ENCODE measurements at regions not wholly inside any gene's neighbourhood (a gene's known extent, or its start where the extent isn't known, plus 50 kb on each side); places are given as distances from the start of the nearest gene placed in this dataset.

DNA sequence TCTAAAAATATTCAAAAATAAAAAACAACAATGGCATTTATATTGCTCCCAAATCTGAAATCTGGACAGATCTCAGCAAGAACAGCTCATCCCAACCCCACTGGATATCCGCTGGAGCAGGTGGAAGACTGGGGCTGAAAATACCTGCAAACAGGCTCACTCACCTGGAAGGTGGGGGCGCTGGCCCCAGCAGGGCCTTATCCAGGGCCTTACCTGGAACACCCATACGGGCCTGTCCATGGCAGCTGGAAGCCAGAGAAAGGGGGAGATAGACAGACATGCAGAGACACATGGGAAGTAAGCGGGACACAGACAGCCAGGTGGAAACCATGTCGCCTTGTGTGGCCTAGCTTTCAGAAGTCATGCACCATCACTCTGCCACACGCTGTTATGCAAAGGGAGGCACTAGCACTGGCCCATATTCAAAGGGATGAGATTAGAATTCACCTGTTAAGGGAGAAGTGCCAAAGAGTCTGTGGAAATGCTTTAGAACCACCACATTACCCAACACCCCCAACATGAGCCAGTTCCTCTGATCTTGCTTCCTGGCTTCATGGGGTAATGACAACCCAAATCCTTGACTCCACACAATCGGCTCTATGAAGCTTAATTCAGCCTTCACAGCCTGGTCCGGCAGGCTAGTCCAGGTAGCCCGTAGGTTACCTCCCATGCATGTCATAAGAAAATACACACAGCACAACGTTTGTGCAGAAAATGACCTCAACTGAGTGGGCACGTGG, 99.0 kb upstream of the CDYL start:
- no peaks in the 10 kb centered on the region for H3K9me3 ChIP-seq (ENCODE audit: control insufficient read depth, insufficient read depth, low read depth, low read length)
- no peaks in the 10 kb centered on the region for H3K27me3 ChIP-seq (ENCODE audit: control insufficient read depth, insufficient read depth, low read length)
- H3K27ac ChIP-seq (ENCODE audit: low read depth, low read length): no peak overlapping the region
- H3K9ac ChIP-seq (ENCODE audit: low read length): no peak overlapping the region
- no peaks in the 10 kb centered on the region; the same call in 1 of the 2 replicates for H3K4me1 ChIP-seq (ENCODE audit: control insufficient read depth, insufficient read depth, low read length)
- H3K36me3 ChIP-seq (ENCODE audit: control insufficient read depth, insufficient read depth, low read length): no peaks in the 10 kb centered on the region
- H3K4me3 ChIP-seq (ENCODE audit: low read depth, low read length): no peak overlapping the region

DNA sequence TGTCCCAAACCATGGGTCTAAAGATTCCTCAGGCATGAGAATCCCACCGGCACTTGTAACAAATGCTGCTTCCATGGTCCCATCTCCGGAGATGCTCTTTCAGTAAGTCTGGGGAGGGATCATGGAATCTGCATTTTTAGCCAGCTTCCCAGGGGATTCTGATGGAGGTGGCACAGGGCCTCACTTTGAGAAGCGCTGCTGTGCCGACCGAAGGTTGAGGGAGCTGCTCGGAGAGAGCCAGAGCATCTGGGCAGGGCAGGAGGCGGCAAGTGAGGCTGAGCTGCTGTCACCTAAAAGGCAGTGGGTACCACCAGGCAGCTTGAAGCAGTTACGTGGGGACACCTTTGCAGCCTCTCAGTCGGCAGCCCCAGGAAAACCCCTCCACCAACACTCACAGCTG, 100.2 kb upstream of the CDYL start:
- Histone ChIP-seq H3K27ac (ENCODE audit: low read depth, low read length) (no peak overlapping the region), H3K9ac (ENCODE audit: low read length) (no peak overlapping the region), H3K9me3 (ENCODE audit: control insufficient read depth, insufficient read depth, low read depth, low read length) (no peaks in the 10 kb centered on the region), H3K27me3 (ENCODE audit: control insufficient read depth, insufficient read depth, low read length) (no peaks in the 10 kb centered on the region), H3K4me3 (ENCODE audit: low read depth, low read length) (no peak overlapping the region), H3K36me3 (ENCODE audit: control insufficient read depth, insufficient read depth, low read length) (no peaks in the 10 kb centered on the region), H3K4me1 (ENCODE audit: control insufficient read depth, insufficient read depth, low read length) (no peaks in the 10 kb centered on the region; the same call in 1 of the 2 replicates)

DNA sequence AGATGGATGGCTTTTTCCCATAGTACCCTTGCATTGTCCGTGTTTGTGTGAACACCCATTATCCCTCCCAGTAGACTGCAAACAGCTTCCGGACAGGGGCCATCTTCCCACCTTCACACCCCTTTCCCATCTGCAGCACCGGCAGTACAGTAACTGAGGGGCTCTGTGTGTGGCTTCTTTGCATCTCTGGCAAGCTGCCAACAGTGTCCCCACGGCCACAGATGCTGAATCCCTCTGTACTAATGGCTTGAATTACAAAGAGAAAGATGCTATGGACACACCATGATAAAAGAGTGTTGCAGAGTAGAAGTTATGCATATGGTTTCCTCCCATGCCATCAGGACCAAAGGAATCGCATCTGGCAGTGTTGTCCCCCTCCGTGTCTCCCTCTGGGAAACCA, 101.1 kb upstream of the CDYL start:
- H3K4me1 ChIP-seq (ENCODE audit: control insufficient read depth, insufficient read depth, low read length): no peaks in the 10 kb centered on the region; the same call in 1 of the 2 replicates
- no peaks in the 10 kb centered on the region for H3K36me3 ChIP-seq (ENCODE audit: control insufficient read depth, insufficient read depth, low read length)
- H3K4me3 ChIP-seq (ENCODE audit: low read depth, low read length): no peak overlapping the region
- no peaks in the 10 kb centered on the region for H3K27me3 ChIP-seq (ENCODE audit: control insufficient read depth, insufficient read depth, low read length)
- H3K9me3 ChIP-seq (ENCODE audit: control insufficient read depth, insufficient read depth, low read depth, low read length): no peaks in the 10 kb centered on the region
- H3K9ac ChIP-seq (ENCODE audit: low read length): no peak overlapping the region
- no peak overlapping the region for H3K27ac ChIP-seq (ENCODE audit: low read depth, low read length)

DNA sequence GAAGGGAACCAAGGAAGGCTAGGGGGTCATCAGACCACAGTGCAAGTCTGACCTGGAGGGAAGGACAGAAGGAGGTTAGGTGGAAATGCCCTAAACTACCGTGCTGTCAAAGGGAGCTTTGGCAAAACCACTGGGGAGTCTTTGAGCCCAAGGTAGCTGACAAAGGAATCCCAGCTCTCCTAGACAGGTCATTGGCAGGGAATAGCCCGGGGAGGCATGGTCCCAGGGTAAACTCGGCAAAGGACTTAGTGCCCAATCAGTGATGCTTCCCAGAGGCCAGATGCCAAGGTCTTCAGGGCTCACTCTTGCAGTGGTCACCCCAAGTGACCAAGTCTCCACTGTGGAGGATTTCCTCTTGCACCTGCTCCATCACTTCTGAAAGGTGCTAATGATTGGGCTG, 102.3 kb upstream of the CDYL start:
- H3K4me1 ChIP-seq (ENCODE audit: control insufficient read depth, insufficient read depth, low read length): no peaks in the 10 kb centered on the region; the same call in 1 of the 2 replicates
- H3K36me3 ChIP-seq (ENCODE audit: control insufficient read depth, insufficient read depth, low read length): no peaks in the 10 kb centered on the region
- H3K4me3 ChIP-seq (ENCODE audit: low read depth, low read length): no peak overlapping the region
- H3K27me3 ChIP-seq (ENCODE audit: control insufficient read depth, insufficient read depth, low read length): no peaks in the 10 kb centered on the region
- no peak overlapping the region for H3K9ac ChIP-seq (ENCODE audit: low read length)
- no peak overlapping the region for H3K27ac ChIP-seq (ENCODE audit: low read depth, low read length)
- no peaks in the 10 kb centered on the region for H3K9me3 ChIP-seq (ENCODE audit: control insufficient read depth, insufficient read depth, low read depth, low read length)

DNA sequence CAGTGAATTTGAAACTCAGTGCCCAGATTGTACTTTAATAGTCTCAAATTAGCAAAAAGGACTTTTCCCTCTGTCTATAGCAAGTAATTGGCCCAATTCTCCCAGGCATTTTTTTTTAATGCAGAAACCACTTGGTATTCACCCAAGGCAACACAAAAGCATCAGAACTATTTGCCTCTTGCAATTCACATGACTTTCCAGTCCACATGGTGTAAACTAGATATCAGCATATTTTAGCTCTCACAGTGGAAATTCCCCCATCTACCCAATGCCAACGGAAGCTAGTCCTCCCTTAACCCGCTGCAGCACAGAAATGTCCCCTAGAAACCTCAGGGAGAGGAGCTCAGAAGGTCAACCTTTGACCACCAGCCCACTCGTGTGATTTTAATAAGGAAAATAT, 103.4 kb upstream of the CDYL start:
- Histone ChIP-seq H3K27me3 (ENCODE audit: control insufficient read depth, insufficient read depth, low read length) (no peaks in the 10 kb centered on the region), H3K4me1 (ENCODE audit: control insufficient read depth, insufficient read depth, low read length) (peaks cover 10% of the 10 kb centered on the region), H3K36me3 (ENCODE audit: control insufficient read depth, insufficient read depth, low read length) (no peaks in the 10 kb centered on the region)

DNA sequence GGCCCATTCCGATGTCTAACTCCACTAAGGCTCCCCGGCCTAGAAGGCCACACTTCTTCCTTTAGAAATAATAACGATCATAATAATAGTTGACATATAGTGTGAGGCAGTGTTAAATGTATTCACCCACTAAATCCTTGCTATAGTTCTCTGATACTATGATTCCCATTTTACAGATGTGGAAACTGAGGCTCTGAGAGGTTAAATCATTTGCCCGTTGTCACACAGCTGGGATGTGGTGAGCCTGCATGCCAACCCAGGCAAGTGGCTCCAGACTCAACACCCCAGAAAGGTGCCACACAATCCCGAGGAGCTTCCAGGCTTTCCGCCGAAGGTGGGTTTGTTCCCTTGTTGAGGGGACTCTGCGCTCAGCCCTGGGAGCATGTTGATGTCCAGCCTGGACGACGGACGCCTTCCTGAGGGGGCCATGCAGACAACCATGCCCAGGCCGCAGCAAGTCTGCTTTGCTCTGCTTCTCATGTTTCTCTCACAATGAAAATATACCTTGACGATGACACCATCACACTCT, 104.6 kb upstream of the CDYL start:
- no peak overlapping the region for H3K4me3 ChIP-seq (ENCODE audit: low read depth, low read length)
- no peaks in the 10 kb centered on the region for H3K9me3 ChIP-seq (ENCODE audit: control insufficient read depth, insufficient read depth, low read depth, low read length)
- H3K27me3 ChIP-seq (ENCODE audit: control insufficient read depth, insufficient read depth, low read length): no peaks in the 10 kb centered on the region
- peaks cover 12% of the 10 kb centered on the region for H3K4me1 ChIP-seq (ENCODE audit: control insufficient read depth, insufficient read depth, low read length)
- no peak overlapping the region for H3K9ac ChIP-seq (ENCODE audit: low read length)
- H3K36me3 ChIP-seq (ENCODE audit: control insufficient read depth, insufficient read depth, low read length): no peaks in the 10 kb centered on the region
- no peak overlapping the region for H3K27ac ChIP-seq (ENCODE audit: low read depth, low read length)

More for the DNA sequence above, 103.4 kb upstream of the CDYL start:
- Histone ChIP-seq H3K9ac (ENCODE audit: low read length) (no peak overlapping the region), H3K9me3 (ENCODE audit: control insufficient read depth, insufficient read depth, low read depth, low read length) (no peaks in the 10 kb centered on the region), H3K27ac (ENCODE audit: low read depth, low read length) (no peak overlapping the region), H3K4me3 (ENCODE audit: low read depth, low read length) (no peak overlapping the region)

DNA sequence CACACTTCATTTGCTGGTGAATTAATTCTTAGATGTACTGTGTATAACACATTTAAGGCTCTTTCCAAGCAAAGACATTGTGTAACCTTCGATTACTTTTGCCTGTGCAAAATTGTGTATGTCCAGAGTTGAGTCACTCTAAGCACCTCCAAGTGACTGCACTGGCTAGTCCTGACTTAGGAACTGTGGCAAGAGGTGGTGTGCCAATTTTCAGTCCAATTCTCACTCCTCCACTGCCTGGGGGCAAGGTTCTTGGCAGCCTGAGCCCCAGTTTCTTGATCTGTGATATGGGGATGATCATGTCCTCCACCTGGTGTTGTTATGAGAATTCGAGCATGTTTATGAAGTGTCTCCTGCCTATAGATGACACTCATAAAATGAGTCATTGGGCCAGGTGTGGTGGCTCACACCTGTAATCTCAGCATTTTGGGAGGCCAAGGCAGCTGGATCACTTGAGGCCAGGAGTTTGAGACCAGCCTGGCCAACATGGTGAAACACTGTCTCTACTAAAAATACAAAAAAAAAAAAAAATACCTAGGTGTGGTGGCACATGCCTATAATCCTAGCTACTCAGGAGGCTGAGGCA, 105.3 kb upstream of the CDYL start:
- peaks cover 12% of the 10 kb centered on the region for H3K4me1 ChIP-seq (ENCODE audit: control insufficient read depth, insufficient read depth, low read length)
- no peak overlapping the region for H3K4me3 ChIP-seq (ENCODE audit: low read depth, low read length)
- H3K27ac ChIP-seq (ENCODE audit: low read depth, low read length): no peak overlapping the region
- H3K36me3 ChIP-seq (ENCODE audit: control insufficient read depth, insufficient read depth, low read length): no peaks in the 10 kb centered on the region
- no peak overlapping the region for H3K9ac ChIP-seq (ENCODE audit: low read length)
- H3K9me3 ChIP-seq (ENCODE audit: control insufficient read depth, insufficient read depth, low read depth, low read length): no peaks in the 10 kb centered on the region
- H3K27me3 ChIP-seq (ENCODE audit: control insufficient read depth, insufficient read depth, low read length): no peaks in the 10 kb centered on the region

DNA sequence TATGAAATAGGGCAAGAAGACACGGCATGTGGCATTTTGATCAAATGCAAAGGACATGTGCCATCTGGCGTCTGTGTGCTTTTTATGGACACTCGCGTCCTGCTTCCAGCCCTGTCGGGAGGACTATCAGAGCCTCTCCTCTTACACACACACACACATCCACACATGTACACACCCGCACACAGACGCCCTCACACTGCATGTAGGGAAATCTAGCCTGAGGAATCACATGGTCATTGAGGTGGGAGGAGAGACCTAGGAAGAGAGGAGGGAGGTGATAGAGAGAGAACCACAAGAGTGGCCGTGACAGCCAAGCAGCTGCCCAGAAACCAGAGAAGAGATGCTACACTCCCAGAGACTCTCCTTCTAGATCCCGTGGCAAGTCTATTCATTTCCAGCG, 105.9 kb upstream of the CDYL start:
- Histone ChIP-seq H3K9ac (ENCODE audit: low read length) (no peak overlapping the region), H3K27ac (ENCODE audit: low read depth, low read length) (no peak overlapping the region), H3K9me3 (ENCODE audit: control insufficient read depth, insufficient read depth, low read depth, low read length) (no peaks in the 10 kb centered on the region), H3K4me3 (ENCODE audit: low read depth, low read length) (no peak overlapping the region), H3K4me1 (ENCODE audit: control insufficient read depth, insufficient read depth, low read length) (peaks cover 12% of the 10 kb centered on the region; the same call in 1 of the 2 replicates), H3K36me3 (ENCODE audit: control insufficient read depth, insufficient read depth, low read length) (no peaks in the 10 kb centered on the region), H3K27me3 (ENCODE audit: control insufficient read depth, insufficient read depth, low read length) (no peaks in the 10 kb centered on the region)

DNA sequence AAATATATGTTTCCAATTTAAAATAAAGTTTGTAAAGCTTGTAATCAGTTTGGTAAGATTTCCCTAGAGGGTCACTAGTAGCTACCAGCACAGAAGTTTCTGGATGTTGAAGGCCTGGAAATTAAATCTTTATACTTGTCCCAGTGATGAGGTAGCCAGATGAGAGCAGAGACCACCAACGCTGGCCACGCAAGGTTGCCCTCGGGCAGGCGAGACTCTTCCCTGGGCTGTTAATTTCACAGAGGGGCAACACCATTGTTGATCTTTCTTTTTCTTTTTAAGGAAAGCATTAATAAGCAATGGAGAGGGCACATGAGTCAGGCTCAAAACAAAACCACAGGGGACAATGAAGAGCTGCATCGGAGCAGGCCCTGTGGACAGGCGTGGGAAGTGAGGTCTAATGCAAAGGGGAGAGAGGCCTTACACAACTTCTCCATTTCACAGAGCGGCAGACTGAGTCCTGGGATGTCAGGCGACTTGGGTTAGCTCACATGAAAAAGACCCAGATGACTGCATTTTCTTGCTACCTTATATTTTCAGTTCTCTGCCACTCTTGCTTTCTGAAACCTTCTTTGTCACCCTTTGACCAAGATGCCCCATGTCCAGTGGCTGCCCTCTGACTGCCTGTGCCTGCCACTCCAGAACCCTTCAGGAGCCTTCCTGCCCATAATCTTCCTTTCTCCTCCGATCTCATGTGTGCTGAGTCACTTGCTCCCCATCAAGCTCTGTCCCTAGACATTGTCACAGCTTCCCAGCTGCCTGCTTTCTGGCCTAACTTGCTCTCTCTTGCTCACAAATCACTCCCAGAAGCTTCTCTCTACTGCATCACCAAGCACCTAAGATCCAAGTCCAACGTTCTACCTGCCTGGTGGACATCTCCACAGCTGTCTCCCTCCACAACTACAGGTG, 107.7 kb upstream of the CDYL start:
- no peak overlapping the region for H3K27ac ChIP-seq (ENCODE audit: low read depth, low read length)
- H3K9me3 ChIP-seq (ENCODE audit: control insufficient read depth, insufficient read depth, low read depth, low read length): no peaks in the 10 kb centered on the region
- H3K9ac ChIP-seq (ENCODE audit: low read length): no peak overlapping the region
- no peaks in the 10 kb centered on the region for H3K36me3 ChIP-seq (ENCODE audit: control insufficient read depth, insufficient read depth, low read length)
- H3K4me1 ChIP-seq (ENCODE audit: control insufficient read depth, insufficient read depth, low read length): peaks cover 12% of the 10 kb centered on the region; the same call in 1 of the 2 replicates
- H3K27me3 ChIP-seq (ENCODE audit: control insufficient read depth, insufficient read depth, low read length): no peaks in the 10 kb centered on the region
- no peak overlapping the region for H3K4me3 ChIP-seq (ENCODE audit: low read depth, low read length)

DNA sequence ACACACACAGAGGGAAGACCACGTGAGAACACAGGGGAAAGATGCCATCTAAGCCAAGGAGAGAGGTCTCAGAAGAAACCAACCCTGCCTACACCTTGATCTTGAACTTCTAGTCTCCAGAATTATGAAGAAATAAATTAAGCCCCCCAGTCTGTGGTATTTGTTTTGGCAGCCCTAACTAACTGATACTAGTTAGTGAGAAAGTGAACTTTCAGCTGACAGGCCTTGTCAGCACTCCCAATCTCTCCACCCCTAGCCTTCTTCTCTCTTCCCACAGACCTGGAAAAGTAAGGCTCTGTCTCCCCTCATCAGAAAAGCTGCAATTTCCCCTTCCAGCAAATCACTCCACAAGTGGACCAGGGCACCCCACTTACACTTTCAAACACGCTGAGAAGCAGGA, 108.6 kb upstream of the CDYL start:
- Histone ChIP-seq H3K4me1 (ENCODE audit: control insufficient read depth, insufficient read depth, low read length) (peaks cover 12% of the 10 kb centered on the region; the same call in 1 of the 2 replicates), H3K27ac (ENCODE audit: low read depth, low read length) (no peak overlapping the region), H3K4me3 (ENCODE audit: low read depth, low read length) (no peak overlapping the region), H3K9me3 (ENCODE audit: control insufficient read depth, insufficient read depth, low read depth, low read length) (no peaks in the 10 kb centered on the region), H3K9ac (ENCODE audit: low read length) (no peak overlapping the region), H3K36me3 (ENCODE audit: control insufficient read depth, insufficient read depth, low read length) (no peaks in the 10 kb centered on the region), H3K27me3 (ENCODE audit: control insufficient read depth, insufficient read depth, low read length) (no peaks in the 10 kb centered on the region)

Data from HUES6 (cell line).